Skin of body (tissue), 1 donor: ENCODE measurements at regions not wholly inside any gene's neighbourhood (a gene's known extent, or its start where the extent isn't known, plus 50 kb on each side); places are given as distances from the start of the nearest gene placed in this dataset.

Experiments used
- DNase-seq: peaks from one replicate; lab custom pipeline; 2025; lab: John Stamatoyannopoulos, UW

GRCh38 chr20:22504829-22505377 is 79.5 kb downstream of the FOXA2 start:
- DNase-seq = no peak

GRCh38 chr20:22503577-22503976 is 80.8 kb downstream of the FOXA2 start:
- no peak for DNase-seq

- DNase-seq = no peak
Observed at GRCh38 chr20:22502731-22503191, 81.6 kb downstream of the FOXA2 start.

GRCh38 chr20:22501566-22502344 is 82.6 kb downstream of the FOXA2 start:
- DNase-seq = no peak

- DNase-seq = no peak
Observed at GRCh38 chr20:22501034-22501433, 83.3 kb downstream of the FOXA2 start.

GRCh38 chr20:22499515-22500166 is 84.7 kb downstream of the FOXA2 start:
- no peak for DNase-seq

- no peak for DNase-seq
Observed at GRCh38 chr20:22496817-22497216, 87.6 kb downstream of the FOXA2 start.

- DNase-seq = no peak
Observed at GRCh38 chr20:22495789-22496188, 88.6 kb downstream of the FOXA2 start.

- DNase-seq = no peak
Observed at GRCh38 chr20:22495172-22495571, 89.2 kb downstream of the FOXA2 start.

- DNase-seq = no peak
Observed at GRCh38 chr20:22492497-22492896, 91.9 kb downstream of the FOXA2 start.

- DNase-seq = no peak
Observed at GRCh38 chr20:22491194-22491505, 93.2 kb downstream of the FOXA2 start.

GRCh38 chr20:22490287-22491193 is 93.8 kb downstream of the FOXA2 start:
- DNase-seq = no peak

- DNase-seq = no peak
Observed at GRCh38 chr20:22489626-22490286, 94.6 kb downstream of the FOXA2 start.

GRCh38 chr20:22480336-22480735 is 104.0 kb downstream of the FOXA2 start:
- DNase-seq = no peak

- DNase-seq = no peak
Observed at GRCh38 chr20:22475662-22476061, 108.7 kb downstream of the FOXA2 start.

- no peak for DNase-seq
Observed at GRCh38 chr20:22474224-22474623, 110.1 kb downstream of the FOXA2 start.

- DNase-seq = no peak
Observed at GRCh38 chr20:22473293-22473692, 111.1 kb downstream of the FOXA2 start.

GRCh38 chr20:22472447-22473100 is 111.8 kb downstream of the FOXA2 start:
- DNase-seq = no peak

GRCh38 chr20:22471156-22471836 is 113.1 kb downstream of the FOXA2 start:
- no peak for DNase-seq

GRCh38 chr20:22470620-22471026 is 113.7 kb downstream of the FOXA2 start:
- no peak for DNase-seq
